Esophagus squamous epithelium (tissue), 5 donors: ENCODE measurements at regions not wholly inside any gene's neighbourhood (a gene's known extent, or its start where the extent isn't known, plus 50 kb on each side); places are given as distances from the start of the nearest gene placed in this dataset.

Experiments
- DNase-seq: peaks from one replicate; lab custom pipeline; 2025; lab: John Stamatoyannopoulos, UW
- H3K27ac ChIP-seq, 4 donors: fragments of 200-600 bp; sonication (generic); one replicate each; pipeline ENCODE4 v1.5.1; 2016 to 2019; ENCODE audit warnings: mild to moderate bottlenecking in 1 of 4
- H3K27me3 ChIP-seq, 4 donors: fragments of 200-600 bp; sonication (generic); 1 replicate in 3 of 4; 2 replicates in 1 of 4; pipeline versions ENCODE4 v1.5.1 to v1.6.0; 2017 to 2021; ENCODE audit warnings: antibody characterized with exemption in 1 of 4
- H3K36me3 ChIP-seq, 3 donors: fragments of 200-600 bp; sonication (generic); one replicate each; pipeline ENCODE4 v1.5.1; 2016 to 2019
- H3K4me1 ChIP-seq, 3 donors: fragments of 200-600 bp; sonication (generic); one replicate each; pipeline ENCODE4 v1.5.1; 2017 to 2019
- H3K4me3 ChIP-seq, 4 donors: fragments of 200-600 bp; sonication (generic); 1 replicate in 3 of 4; 2 replicates in 1 of 4; pipeline ENCODE4 v1.5.1; 2016 to 2019; ENCODE audit warnings: mild to moderate bottlenecking in 2 of 4, moderate library complexity in 1 of 4
- H3K9me3 ChIP-seq, 3 donors: fragments of 200-600 bp; sonication (generic); one replicate each; pipeline ENCODE4 v1.5.1; 2016 to 2019
- POLR2A ChIP-seq, 4 donors: fragments of 450-650 bp; IDR thresholded peaks; one replicate each; pipeline ENCODE4 v1.6.1; 2017; ENCODE audit warnings: antibody characterized with exemption in 4 of 4, mild to moderate bottlenecking in 4 of 4, moderate library complexity in 3 of 4
- WGBS, 2 donors: methylation state at CpG; one replicate each; pipeline ENCODE4 v1.1.5; 2018; 5-methylcytosine and 5-hydroxymethylcytosine counted together
- intact Hi-C: fragments of 100-400 bp; cut with DNase I; formaldehyde crosslinking; loops from one replicate; pipeline ENCODE4 v1.15.0; 2022
- TF ChIP-seq, protein P1 (sequence below), 6 experiments: fragments of 450-650 bp in 4 of 6; fragments of 200-600 bp in 2 of 6; sonication (generic) in 2 of 6; IDR thresholded peaks; one replicate each; pipeline ENCODE4 v1.5.1; 2016 to 2019; ENCODE audit warnings: antibody characterized with exemption in 6 of 6, mild to moderate bottlenecking in 4 of 6, moderate library complexity in 4 of 6
- donor health status: DM: yes; HTN: yes; CAD: no.

GRCh38 chr5:171509467-171509866 is 90.0 kb downstream of the FGF18 start:
- Histone ChIP-seq H3K27ac (no peak overlapping the region), H3K4me3 (no peak overlapping the region), H3K36me3 (no peaks in the 10 kb centered on the region), H3K4me1 (no peaks in the 10 kb centered on the region), H3K9me3 (no peaks in the 10 kb centered on the region), H3K27me3 (no peaks in the 10 kb centered on the region)
- intact Hi-C loops = no loop called here
- WGBS, 2 donors = 88 to 95% methylated on average over 6 to 7 of the region's 7 CpGs
- no peak for DNase-seq
- TF ChIP-seq POLR2A (IDR thresholded peaks at IDR 0.05) = no peak
- TF ChIP-seq, protein P1, sequence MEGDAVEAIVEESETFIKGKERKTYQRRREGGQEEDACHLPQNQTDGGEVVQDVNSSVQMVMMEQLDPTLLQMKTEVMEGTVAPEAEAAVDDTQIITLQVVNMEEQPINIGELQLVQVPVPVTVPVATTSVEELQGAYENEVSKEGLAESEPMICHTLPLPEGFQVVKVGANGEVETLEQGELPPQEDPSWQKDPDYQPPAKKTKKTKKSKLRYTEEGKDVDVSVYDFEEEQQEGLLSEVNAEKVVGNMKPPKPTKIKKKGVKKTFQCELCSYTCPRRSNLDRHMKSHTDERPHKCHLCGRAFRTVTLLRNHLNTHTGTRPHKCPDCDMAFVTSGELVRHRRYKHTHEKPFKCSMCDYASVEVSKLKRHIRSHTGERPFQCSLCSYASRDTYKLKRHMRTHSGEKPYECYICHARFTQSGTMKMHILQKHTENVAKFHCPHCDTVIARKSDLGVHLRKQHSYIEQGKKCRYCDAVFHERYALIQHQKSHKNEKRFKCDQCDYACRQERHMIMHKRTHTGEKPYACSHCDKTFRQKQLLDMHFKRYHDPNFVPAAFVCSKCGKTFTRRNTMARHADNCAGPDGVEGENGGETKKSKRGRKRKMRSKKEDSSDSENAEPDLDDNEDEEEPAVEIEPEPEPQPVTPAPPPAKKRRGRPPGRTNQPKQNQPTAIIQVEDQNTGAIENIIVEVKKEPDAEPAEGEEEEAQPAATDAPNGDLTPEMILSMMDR (IDR thresholded peaks at IDR 0.05) = no peak

DNA sequence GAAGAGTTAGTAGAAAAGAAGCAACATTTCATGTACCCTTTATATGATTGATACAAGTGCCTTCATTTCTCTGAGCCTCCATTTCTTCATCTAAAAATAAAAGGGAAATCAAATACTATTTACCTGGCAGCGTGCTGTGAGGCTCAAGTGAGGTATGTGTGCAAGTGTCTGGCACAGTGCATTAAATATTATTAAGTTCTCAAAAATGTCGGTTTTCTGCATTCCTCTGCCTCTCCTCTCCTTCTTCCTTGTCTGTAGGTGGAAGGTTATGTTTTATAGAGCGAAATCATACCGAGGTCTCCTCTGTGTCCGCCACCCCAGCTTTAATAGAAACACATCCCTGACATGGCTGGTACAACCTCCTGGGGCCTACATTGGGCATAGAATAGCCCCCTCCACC is 93.0 kb downstream of the FGF18 start:
- Histone ChIP-seq H3K27me3 (no peaks in the 10 kb centered on the region), H3K9me3 (no peaks in the 10 kb centered on the region), H3K36me3 (no peaks in the 10 kb centered on the region), H3K4me3 (no peak overlapping the region), H3K4me1 (no peaks in the 10 kb centered on the region), H3K27ac (no peak overlapping the region)
- DNase-seq = no peak
- WGBS, 2 donors = 75 to 77% methylated on average over 5 of the region's 5 CpGs
- intact Hi-C loops = no loop called here
- no peak for TF ChIP-seq POLR2A (IDR thresholded peaks at IDR 0.05)
- TF ChIP-seq, protein P1 (IDR thresholded peaks at IDR 0.05) = no peak

GRCh38 chr5:171513591-171513990 is 94.1 kb downstream of the FGF18 start:
- Histone ChIP-seq H3K36me3 (no peaks in the 10 kb centered on the region), H3K27ac (no peak overlapping the region), H3K9me3 (no peaks in the 10 kb centered on the region), H3K27me3 (no peaks in the 10 kb centered on the region), H3K4me3 (no peak overlapping the region), H3K4me1 (no peaks in the 10 kb centered on the region)
- DNase-seq = no peak
- 45 to 71% methylated on average over 2 of the region's 2 CpGs for WGBS, 2 donors
- intact Hi-C loops = no loop called here
- TF ChIP-seq, protein P1 (IDR thresholded peaks at IDR 0.05) = no peak
- no peak for TF ChIP-seq POLR2A (IDR thresholded peaks at IDR 0.05)

- no peak for TF ChIP-seq POLR2A (IDR thresholded peaks at IDR 0.05)
- TF ChIP-seq, protein P1 (IDR thresholded peaks at IDR 0.05) = no peak
- WGBS, 2 donors = 83 to 89% methylated on average over 11 to 13 of the region's 13 CpGs
- DNase-seq = no peak
These were observed 99.5 kb downstream of the FGF18 start for GRCh38 chr5:171518916-171519315.

DNA sequence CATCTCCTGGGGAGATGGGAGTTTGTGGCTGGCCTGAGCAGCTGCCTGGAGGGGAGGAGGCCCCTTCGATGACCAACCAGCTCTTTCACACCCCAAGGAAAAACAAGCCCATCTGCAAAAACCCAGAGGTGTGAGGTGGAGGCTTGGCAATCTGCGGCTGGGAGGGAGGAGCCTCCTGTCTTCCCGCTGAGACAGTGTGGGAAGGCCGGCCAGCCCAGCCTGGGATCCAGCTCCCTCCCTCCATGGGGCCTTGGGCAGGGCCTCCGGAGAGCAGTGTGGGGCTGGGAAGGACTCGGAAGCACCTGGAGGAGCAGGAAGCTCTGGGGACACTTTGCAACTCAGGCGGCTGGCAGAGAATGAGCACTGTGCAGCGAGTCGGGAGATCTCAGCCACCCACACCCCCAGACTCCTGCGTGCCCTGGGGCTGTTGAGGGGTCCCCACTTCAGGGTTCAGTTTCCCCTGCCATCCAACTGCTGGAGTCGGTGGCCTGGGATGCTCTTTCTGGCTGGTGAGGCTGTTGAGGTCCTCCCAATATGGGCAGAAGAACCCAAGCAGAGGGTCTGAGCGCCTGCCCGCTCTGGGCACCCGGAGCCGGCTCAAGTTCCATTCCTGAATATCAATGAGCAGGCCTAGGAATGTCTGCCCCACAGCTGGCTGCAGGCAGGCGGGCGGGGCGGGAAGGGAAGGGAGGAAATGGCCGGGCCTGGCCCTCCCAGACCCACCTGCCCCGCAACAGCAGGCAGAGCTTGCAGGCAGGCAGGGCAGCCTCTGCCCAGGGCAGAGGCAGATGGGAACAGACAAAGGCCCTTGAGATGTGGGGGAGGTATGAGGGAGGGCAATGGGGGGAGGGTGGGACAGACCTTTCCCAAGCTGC is 101.1 kb downstream of the FGF18 start:
- Histone ChIP-seq H3K36me3 (no peaks in the 10 kb centered on the region), H3K27me3 (no peaks in the 10 kb centered on the region), H3K4me1 (peaks cover 12 to 39% (median 24%) of the 10 kb centered on the region in 3 donors), H3K27ac (peak overlapping the region in 3 of 4 donors; percentile 3 to 83 (median 59)), H3K9me3 (no peaks in the 10 kb centered on the region), H3K4me3 (no peak overlapping the region)
- WGBS, 2 donors = 100% methylated on average over 3 of the region's 20 CpGs; no CpG with 5 or more reads in 1 of the 2 donors
- no peak for DNase-seq
- no peak for TF ChIP-seq POLR2A (IDR thresholded peaks at IDR 0.05)
- TF ChIP-seq, protein P1 (IDR thresholded peaks at IDR 0.05) = no peak
- intact Hi-C loops = no loop called here

More at GRCh38 chr5:171518916-171519315, 99.5 kb downstream of the FGF18 start:
- no peaks in the 10 kb centered on the region for H3K9me3 ChIP-seq
- peaks cover 12 to 25% (median 19%) of the 10 kb centered on the region in 3 donors for H3K4me1 ChIP-seq
- intact Hi-C loops = no loop called here
- H3K27me3 ChIP-seq = no peaks in the 10 kb centered on the region
- no peaks in the 10 kb centered on the region for H3K36me3 ChIP-seq
- H3K4me3 ChIP-seq = no peak overlapping the region
- H3K27ac ChIP-seq = no peak overlapping the region
